ENCODE measurements at regions not wholly inside any gene's neighbourhood (a gene's known extent, or its start where the extent isn't known, plus 50 kb on each side); places are given as distances from the start of the nearest gene placed in this dataset.
A peak's percentile ranks its signal among the peaks of the same experiment; 100 is the strongest.

DNA sequence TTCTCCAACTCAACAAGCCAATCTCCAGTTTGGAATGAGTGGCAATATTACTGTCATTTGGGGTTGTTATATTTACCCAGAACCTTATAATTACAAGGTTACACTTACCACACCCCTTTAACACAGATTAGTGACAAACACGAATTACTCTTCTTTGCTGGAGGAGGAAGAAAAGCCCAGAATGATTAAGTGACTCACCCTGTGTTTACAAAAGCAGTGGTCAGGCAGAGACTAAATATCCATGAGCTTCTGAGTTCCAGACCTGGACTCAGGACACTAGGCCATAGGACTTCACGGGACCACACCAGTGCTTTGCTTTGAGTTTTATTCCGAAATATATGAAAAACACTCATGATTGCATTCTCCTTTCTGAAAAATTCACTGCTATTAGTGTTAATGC lies 370.8 kb downstream of the TLE1 start:
- Histone ChIP-seq H4K8ac (ENCODE audit: low read length) (no peak overlapping the region), H2AK5ac (ENCODE audit: low read length, severe bottlenecking) (no peak overlapping the region), H3K14ac (ENCODE audit: low read length in 2 of 2) (no peak overlapping the region), H4K91ac (ENCODE audit: low read length) (no peak overlapping the region), H3K27me3 (ENCODE audit: control insufficient read depth in 1 of 2, insufficient read depth in 1 of 2, low read length in 2 of 2) (no peaks in the 10 kb centered on the region), H3K9ac (ENCODE audit: low read length) (no peak overlapping the region), H3K9me3 (ENCODE audit: control insufficient read depth, low read length) (peaks cover 16% of the 10 kb centered on the region), H3K27ac (ENCODE audit: low read length, poor library complexity, severe bottlenecking) (no peak overlapping the region), H3K23ac (ENCODE audit: low read length in 2 of 2) (no peak overlapping the region), H3K4me3 (ENCODE audit: insufficient read depth in 1 of 2, low read depth in 1 of 2, low read length in 2 of 2) (no peak overlapping the region), H2BK12ac (ENCODE audit: low read length in 2 of 2) (no peak overlapping the region), H3K4me1 (ENCODE audit: control insufficient read depth, insufficient read depth, low read depth, low read length) (no peaks in the 10 kb centered on the region), H2BK5ac (ENCODE audit: low read depth, low read length, poor library complexity, severe bottlenecking) (no peak overlapping the region), H2BK15ac (ENCODE audit: low read depth, poor library complexity, severe bottlenecking) (no peak overlapping the region), H3K4ac (ENCODE audit: low read depth in 1 of 2, low read length in 2 of 2) (no peak overlapping the region), H3K36me3 (ENCODE audit: control insufficient read depth in 1 of 2, insufficient read depth in 2 of 2, low read depth in 1 of 2, low read length in 2 of 2) (no peaks in the 10 kb centered on the region), H2AFZ (ENCODE audit: low read depth, low read length) (no peak overlapping the region), H3K4me2 (ENCODE audit: low read length, poor library complexity, severe bottlenecking) (no peak overlapping the region), H2BK120ac (ENCODE audit: low read depth, low read length) (no peak overlapping the region), H3K79me1 (replicated peaks; ENCODE audit: low read length, poor library complexity, severe bottlenecking) (no peaks in the 10 kb centered on the region), H3K18ac (ENCODE audit: low read depth in 1 of 2, low read length in 2 of 2) (no peak overlapping the region)
- peak; percentile 85 for DNase-seq
- 22% methylated on average over 2 of the region's 3 CpGs for WGBS

DNA sequence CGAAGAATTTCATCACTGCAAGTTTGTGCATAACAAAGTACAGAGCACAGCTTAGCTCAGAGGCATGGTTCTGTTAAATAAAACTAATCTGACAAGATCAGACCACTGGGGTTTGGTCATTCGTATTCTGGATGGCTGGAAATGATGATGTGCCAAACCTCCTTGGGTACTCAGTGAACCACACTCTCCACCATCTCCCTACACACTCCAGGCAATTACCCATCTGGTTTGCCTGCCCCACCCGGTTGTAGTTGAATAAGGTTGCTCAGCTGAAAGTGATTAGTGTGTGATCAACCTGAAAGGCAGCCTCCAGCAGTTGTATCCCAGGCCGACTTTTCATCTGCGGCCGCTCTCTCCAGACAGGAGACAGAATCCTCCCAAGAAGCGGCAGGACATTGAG lies 371.4 kb downstream of the TLE1 start:
- H2AK5ac ChIP-seq (ENCODE audit: low read length, severe bottlenecking): no peak overlapping the region
- no peaks in the 10 kb centered on the region for H3K4me1 ChIP-seq (ENCODE audit: control insufficient read depth, insufficient read depth, low read depth, low read length)
- no peak overlapping the region for H3K9ac ChIP-seq (ENCODE audit: low read length)
- peak overlapping the region; percentile 25 to 65 for H3K18ac ChIP-seq (ENCODE audit: low read depth in 1 of 2, low read length in 2 of 2)
- H4K91ac ChIP-seq (ENCODE audit: low read length): no peak overlapping the region
- H2AFZ ChIP-seq (ENCODE audit: low read depth, low read length): no peak overlapping the region
- peak overlapping the region in 1 of 2 experiments; percentile 12 for H2BK12ac ChIP-seq (ENCODE audit: low read length in 2 of 2)
- H3K79me1 ChIP-seq (replicated peaks; ENCODE audit: low read length, poor library complexity, severe bottlenecking): no peaks in the 10 kb centered on the region
- H3K14ac ChIP-seq (ENCODE audit: low read length in 2 of 2): no peak overlapping the region
- H3K27ac ChIP-seq (ENCODE audit: low read length, poor library complexity, severe bottlenecking): no peak overlapping the region
- H3K4me3 ChIP-seq (ENCODE audit: insufficient read depth in 1 of 2, low read depth in 1 of 2, low read length in 2 of 2): no peak overlapping the region
- no peak overlapping the region for H2BK5ac ChIP-seq (ENCODE audit: low read depth, low read length, poor library complexity, severe bottlenecking)
- WGBS: 91% methylated on average over 7 of the region's 7 CpGs
- H3K4ac ChIP-seq (ENCODE audit: low read depth in 1 of 2, low read length in 2 of 2): no peak overlapping the region
- H3K27me3 ChIP-seq (ENCODE audit: control insufficient read depth in 1 of 2, insufficient read depth in 1 of 2, low read length in 2 of 2): no peaks in the 10 kb centered on the region
- peaks cover 10% of the 10 kb centered on the region for H3K9me3 ChIP-seq (ENCODE audit: control insufficient read depth, low read length)
- DNase-seq: peak; percentile 11
- no peak overlapping the region for H3K4me2 ChIP-seq (ENCODE audit: low read length, poor library complexity, severe bottlenecking)
- H2BK15ac ChIP-seq (ENCODE audit: low read depth, poor library complexity, severe bottlenecking): no peak overlapping the region
- no peak overlapping the region for H4K8ac ChIP-seq (ENCODE audit: low read length)
- H3K23ac ChIP-seq (ENCODE audit: low read length in 2 of 2): no peak overlapping the region
- H3K36me3 ChIP-seq (ENCODE audit: control insufficient read depth in 1 of 2, insufficient read depth in 2 of 2, low read depth in 1 of 2, low read length in 2 of 2): no peaks in the 10 kb centered on the region
- H2BK120ac ChIP-seq (ENCODE audit: low read depth, low read length): no peak overlapping the region

DNA sequence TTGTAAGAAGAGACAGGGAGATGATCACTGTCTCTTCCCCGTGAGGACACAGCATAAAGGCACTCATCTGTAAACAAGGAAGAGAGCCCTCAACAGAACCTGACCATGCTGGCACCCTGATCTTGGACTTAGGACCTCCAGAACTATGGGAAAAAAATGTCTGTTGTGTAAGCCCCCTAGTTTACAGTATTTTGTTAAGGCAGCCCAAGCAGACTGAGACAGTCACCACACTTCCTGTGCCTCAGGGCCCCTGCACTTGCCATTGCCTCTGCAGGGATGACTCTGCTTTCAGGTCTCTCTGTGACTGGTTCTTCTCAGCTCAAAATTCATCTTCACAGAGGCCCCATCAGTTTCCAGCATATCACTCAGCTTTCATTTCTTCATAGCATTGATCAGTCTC lies 372.1 kb downstream of the TLE1 start:
- 90% methylated on average over 1 of the region's 1 CpG for WGBS
- Histone ChIP-seq H3K4me1 (ENCODE audit: control insufficient read depth, insufficient read depth, low read depth, low read length) (no peaks in the 10 kb centered on the region), H3K27me3 (ENCODE audit: control insufficient read depth in 1 of 2, insufficient read depth in 1 of 2, low read length in 2 of 2) (no peaks in the 10 kb centered on the region), H3K36me3 (ENCODE audit: control insufficient read depth in 1 of 2, insufficient read depth in 2 of 2, low read depth in 1 of 2, low read length in 2 of 2) (no peaks in the 10 kb centered on the region), H3K9ac (ENCODE audit: low read length) (no peak overlapping the region), H3K14ac (ENCODE audit: low read length in 2 of 2) (no peak overlapping the region), H3K9me3 (ENCODE audit: control insufficient read depth, low read length) (peaks cover 5% of the 10 kb centered on the region), H3K23ac (ENCODE audit: low read length in 2 of 2) (no peak overlapping the region), H3K4me3 (ENCODE audit: insufficient read depth in 1 of 2, low read depth in 1 of 2, low read length in 2 of 2) (no peak overlapping the region), H2BK15ac (ENCODE audit: low read depth, poor library complexity, severe bottlenecking) (no peak overlapping the region), H3K4me2 (ENCODE audit: low read length, poor library complexity, severe bottlenecking) (no peak overlapping the region), H4K8ac (ENCODE audit: low read length) (no peak overlapping the region), H2BK120ac (ENCODE audit: low read depth, low read length) (no peak overlapping the region), H2BK5ac (ENCODE audit: low read depth, low read length, poor library complexity, severe bottlenecking) (no peak overlapping the region), H3K4ac (ENCODE audit: low read depth in 1 of 2, low read length in 2 of 2) (no peak overlapping the region), H2AK5ac (ENCODE audit: low read length, severe bottlenecking) (no peak overlapping the region), H4K91ac (ENCODE audit: low read length) (no peak overlapping the region), H3K79me1 (replicated peaks; ENCODE audit: low read length, poor library complexity, severe bottlenecking) (no peaks in the 10 kb centered on the region), H3K27ac (ENCODE audit: low read length, poor library complexity, severe bottlenecking) (no peak overlapping the region), H3K18ac (ENCODE audit: low read depth in 1 of 2, low read length in 2 of 2) (peak overlapping the region in 1 of 2 experiments; percentile 11), H2BK12ac (ENCODE audit: low read length in 2 of 2) (peak overlapping the region in 1 of 2 experiments; percentile 83), H2AFZ (ENCODE audit: low read depth, low read length) (no peak overlapping the region)
- DNase-seq: no peak

DNA sequence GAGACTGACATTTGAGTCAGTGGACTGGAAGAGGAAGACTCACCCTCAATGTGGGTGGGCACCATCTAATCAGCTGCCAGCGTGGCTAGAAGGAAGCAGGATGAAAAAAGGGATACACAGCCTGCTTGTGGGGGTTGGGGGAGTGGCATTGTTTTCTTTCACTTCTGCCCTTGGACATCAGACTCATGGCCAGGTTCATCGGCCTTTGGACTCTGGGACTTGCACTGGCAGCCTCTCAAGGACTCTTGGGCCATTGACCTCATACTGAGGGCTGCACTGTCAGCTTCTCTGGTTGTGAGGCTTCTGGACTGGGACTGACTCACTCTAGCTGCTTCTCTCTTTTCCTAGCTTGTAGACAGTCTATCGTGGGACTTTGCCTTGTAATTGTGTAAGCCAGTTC lies 374.9 kb downstream of the TLE1 start:
- no peak for DNase-seq
- Histone ChIP-seq H3K27me3 (ENCODE audit: control insufficient read depth in 1 of 2, insufficient read depth in 1 of 2, low read length in 2 of 2) (no peaks in the 10 kb centered on the region), H3K36me3 (ENCODE audit: control insufficient read depth in 1 of 2, insufficient read depth in 2 of 2, low read depth in 1 of 2, low read length in 2 of 2) (no peaks in the 10 kb centered on the region), H3K18ac (ENCODE audit: low read depth in 1 of 2, low read length in 2 of 2) (peak overlapping the region in 1 of 2 experiments; percentile 32), H3K4me1 (ENCODE audit: control insufficient read depth, insufficient read depth, low read depth, low read length) (no peaks in the 10 kb centered on the region), H2BK15ac (ENCODE audit: low read depth, poor library complexity, severe bottlenecking) (no peak overlapping the region), H2BK5ac (ENCODE audit: low read depth, low read length, poor library complexity, severe bottlenecking) (no peak overlapping the region), H4K91ac (ENCODE audit: low read length) (no peak overlapping the region), H3K4ac (ENCODE audit: low read depth in 1 of 2, low read length in 2 of 2) (no peak overlapping the region), H3K9ac (ENCODE audit: low read length) (no peak overlapping the region), H2BK12ac (ENCODE audit: low read length in 2 of 2) (no peak overlapping the region), H3K27ac (ENCODE audit: low read length, poor library complexity, severe bottlenecking) (no peak overlapping the region), H2AFZ (ENCODE audit: low read depth, low read length) (no peak overlapping the region), H3K4me2 (ENCODE audit: low read length, poor library complexity, severe bottlenecking) (no peak overlapping the region), H3K79me1 (replicated peaks; ENCODE audit: low read length, poor library complexity, severe bottlenecking) (no peaks in the 10 kb centered on the region), H3K9me3 (ENCODE audit: control insufficient read depth, low read length) (peaks cover 3% of the 10 kb centered on the region), H2AK5ac (ENCODE audit: low read length, severe bottlenecking) (no peak overlapping the region), H2BK120ac (ENCODE audit: low read depth, low read length) (no peak overlapping the region), H3K23ac (ENCODE audit: low read length in 2 of 2) (no peak overlapping the region), H3K4me3 (ENCODE audit: insufficient read depth in 1 of 2, low read depth in 1 of 2, low read length in 2 of 2) (no peak overlapping the region), H3K14ac (ENCODE audit: low read length in 2 of 2) (peak overlapping the region in 1 of 2 experiments; percentile 12), H4K8ac (ENCODE audit: low read length) (no peak overlapping the region)
- WGBS: 99% methylated on average over 3 of the region's 3 CpGs

All from mesenchymal stem cell (in vitro differentiated cells and primary cell).